Upper lobe of right lung (tissue), 1 donor: ENCODE measurements at regions not wholly inside any gene's neighbourhood (a gene's known extent, or its start where the extent isn't known, plus 50 kb on each side); places are given as distances from the start of the nearest gene placed in this dataset.

ENCODE experiments used
- ATAC-seq: fragments of 200-7000 bp; cut with Tn5 transposase; one replicate; pipeline ENCODE4 v1.9.1; 2020; ENCODE audit warnings: mild to moderate bottlenecking, moderate library complexity
- DNase-seq: peaks from one replicate; pipeline ENCODE4 v3.0.0-alpha.2; 2020
- H3K27ac ChIP-seq: fragments of 200-600 bp; one replicate; pipeline ENCODE4 v1.8.0; 2022
- H3K27me3 ChIP-seq: fragments of 200-600 bp; one replicate; pipeline ENCODE4 v1.8.0; 2022; ENCODE audit warnings: mild to moderate bottlenecking
- H3K36me3 ChIP-seq: fragments of 200-600 bp; one replicate; pipeline ENCODE4 v1.8.0; 2022
- H3K4me1 ChIP-seq: fragments of 200-600 bp; one replicate; pipeline ENCODE4 v1.8.0; 2022
- H3K4me3 ChIP-seq: fragments of 200-600 bp; one replicate; pipeline ENCODE4 v1.8.0; 2022; ENCODE audit warnings: mild to moderate bottlenecking
- H3K9me3 ChIP-seq: fragments of 200-600 bp; one replicate; pipeline ENCODE4 v1.8.0; 2022
- CTCF ChIP-seq: fragments of 200-600 bp; IDR thresholded peaks from one replicate; pipeline ENCODE4 v1.8.0; 2022; ENCODE audit warnings: antibody characterized with exemption
- intact Hi-C: fragments of 100-400 bp; cut with DNase I; formaldehyde crosslinking; loops from one replicate; pipeline ENCODE4 v1.11.0; 2022
- donor health status: DM: no; HTN: yes; CAD: no; lungs with severe emphysema.

GRCh38 chr2:236711440-236711839, 141.8 kb downstream of the ACKR3 start:
- Histone ChIP-seq H3K4me1 (no peaks in the 10 kb centered on the region), H3K27ac (no peak overlapping the region), H3K9me3 (no peaks in the 10 kb centered on the region), H3K27me3 (no peaks in the 10 kb centered on the region), H3K36me3 (no peaks in the 10 kb centered on the region), H3K4me3 (no peak overlapping the region)
- TF ChIP-seq CTCF, result no peak
- DNase-seq, result no peak
- peak; percentile 60 for ATAC-seq
- intact Hi-C loops, result no loop called here

- ATAC-seq, result no peak
- Histone ChIP-seq H3K36me3 (no peaks in the 10 kb centered on the region), H3K4me3 (no peak overlapping the region), H3K9me3 (no peaks in the 10 kb centered on the region), H3K4me1 (no peaks in the 10 kb centered on the region), H3K27ac (no peak overlapping the region), H3K27me3 (no peaks in the 10 kb centered on the region)
- no peak for DNase-seq
- TF ChIP-seq CTCF, result no peak
- intact Hi-C loops, result no loop called here
Observed at GRCh38 chr2:236712304-236712703, 142.7 kb downstream of the ACKR3 start.

GRCh38 chr2:236712961-236713673, 143.5 kb downstream of the ACKR3 start:
- H3K27ac ChIP-seq, result no peak overlapping the region
- H3K9me3 ChIP-seq, result no peaks in the 10 kb centered on the region
- no peak for DNase-seq
- H3K27me3 ChIP-seq, result no peaks in the 10 kb centered on the region
- no peak overlapping the region for H3K4me3 ChIP-seq
- H3K36me3 ChIP-seq, result no peaks in the 10 kb centered on the region
- intact Hi-C loops, result no loop called here
- no peak for ATAC-seq
- no peak for TF ChIP-seq CTCF
- no peaks in the 10 kb centered on the region for H3K4me1 ChIP-seq

GRCh38 chr2:236714080-236714479, 144.5 kb downstream of the ACKR3 start:
- TF ChIP-seq CTCF, result no peak
- H3K9me3 ChIP-seq, result no peaks in the 10 kb centered on the region
- no peaks in the 10 kb centered on the region for H3K36me3 ChIP-seq
- no peak overlapping the region for H3K27ac ChIP-seq
- intact Hi-C loops, result no loop called here
- no peaks in the 10 kb centered on the region for H3K27me3 ChIP-seq
- ATAC-seq (peak; percentile 44), DNase-seq (no peak)
- no peak overlapping the region for H3K4me3 ChIP-seq
- H3K4me1 ChIP-seq, result no peaks in the 10 kb centered on the region

GRCh38 chr2:236715077-236715476, 145.5 kb downstream of the ACKR3 start:
- no peaks in the 10 kb centered on the region for H3K36me3 ChIP-seq
- H3K4me3 ChIP-seq, result no peak overlapping the region
- DNase-seq, result no peak
- H3K9me3 ChIP-seq, result no peaks in the 10 kb centered on the region
- peak; percentile 65 for ATAC-seq
- H3K27ac ChIP-seq, result no peak overlapping the region
- no peaks in the 10 kb centered on the region for H3K4me1 ChIP-seq
- intact Hi-C loops, result no loop called here
- TF ChIP-seq CTCF, result no peak
- no peaks in the 10 kb centered on the region for H3K27me3 ChIP-seq

GRCh38 chr2:236715491-236715961, 145.9 kb downstream of the ACKR3 start:
- DNase-seq, result no peak
- no peak overlapping the region for H3K27ac ChIP-seq
- intact Hi-C loops, result no loop called here

More at GRCh38 chr2:236715491-236715961, 145.9 kb downstream of the ACKR3 start:
- no peaks in the 10 kb centered on the region for H3K27me3 ChIP-seq
- no peaks in the 10 kb centered on the region for H3K9me3 ChIP-seq
- H3K4me3 ChIP-seq, result no peak overlapping the region
- TF ChIP-seq CTCF, result no peak
- no peaks in the 10 kb centered on the region for H3K36me3 ChIP-seq
- ATAC-seq, result no peak
- no peaks in the 10 kb centered on the region for H3K4me1 ChIP-seq
